Stimulated activated CD4-positive, alpha-beta T cell treated with anti-CD3 and anti-CD28 coated beads, Interleukin-2, amount 100 ng/mL, for 24 hours (primary cell): ENCODE measurements at regions not wholly inside any gene's neighbourhood (a gene's known extent, or its start where the extent isn't known, plus 50 kb on each side); places are given as distances from the start of the nearest gene placed in this dataset.
"Not testable (repeated sequence)": the region's sequence is repeated elsewhere in the genome, so short reads cannot be mapped to it uniquely, and the experiment has no call there.

Source experiments
- DNase-seq, 2 donors: peaks; one replicate each; pipeline ENCODE4 v3.0.0-alpha.2; 2020

DNA sequence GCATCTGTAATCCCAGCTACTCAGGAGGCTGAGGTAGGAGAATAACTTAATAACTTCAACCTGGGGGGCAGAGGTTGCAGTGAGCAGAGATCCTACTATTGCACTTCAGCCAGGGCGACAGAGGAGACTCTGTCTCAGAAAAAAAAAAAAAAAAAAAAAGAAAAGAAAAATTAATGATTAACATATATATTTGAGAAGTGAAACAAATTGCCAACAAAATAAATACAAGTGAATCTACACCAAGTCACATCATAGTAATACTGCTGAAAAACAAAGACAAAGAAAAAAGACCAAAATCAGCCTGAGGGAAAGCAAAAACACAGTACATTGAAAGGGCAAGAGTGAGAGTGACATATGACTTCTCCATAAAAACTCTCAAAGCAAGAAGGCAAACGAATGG is 123.7 kb downstream of the CASP12 start:
- DNase-seq = no peak

DNA sequence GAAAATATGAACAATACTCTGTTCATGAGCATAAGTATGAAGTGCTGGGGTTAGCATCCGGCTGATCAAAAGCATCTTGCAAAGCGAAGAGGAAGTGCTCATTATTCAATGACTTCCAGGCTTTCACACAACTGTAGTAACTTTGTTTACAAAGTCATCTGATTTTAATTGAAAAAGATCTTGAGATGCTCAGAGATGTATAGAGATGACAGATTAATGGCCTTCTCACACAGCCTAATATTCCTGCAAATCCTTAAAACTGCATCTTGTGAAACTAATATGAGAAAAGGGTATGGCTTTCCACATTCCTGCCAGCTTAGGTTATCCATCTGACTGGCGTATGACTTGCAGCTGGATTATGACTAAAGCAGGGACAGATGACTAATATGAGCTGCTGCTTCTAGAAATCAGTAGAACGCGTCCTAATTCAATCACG is 125.4 kb downstream of the CASP12 start:
- no peak for DNase-seq

GRCh38 chr11:104771763-104772162 is 126.5 kb downstream of the CASP12 start:
- DNase-seq = no peak

- not testable (repeated sequence) for DNase-seq
These were observed 127.2 kb downstream of the CASP12 start for GRCh38 chr11:104771046-104771445.

DNA sequence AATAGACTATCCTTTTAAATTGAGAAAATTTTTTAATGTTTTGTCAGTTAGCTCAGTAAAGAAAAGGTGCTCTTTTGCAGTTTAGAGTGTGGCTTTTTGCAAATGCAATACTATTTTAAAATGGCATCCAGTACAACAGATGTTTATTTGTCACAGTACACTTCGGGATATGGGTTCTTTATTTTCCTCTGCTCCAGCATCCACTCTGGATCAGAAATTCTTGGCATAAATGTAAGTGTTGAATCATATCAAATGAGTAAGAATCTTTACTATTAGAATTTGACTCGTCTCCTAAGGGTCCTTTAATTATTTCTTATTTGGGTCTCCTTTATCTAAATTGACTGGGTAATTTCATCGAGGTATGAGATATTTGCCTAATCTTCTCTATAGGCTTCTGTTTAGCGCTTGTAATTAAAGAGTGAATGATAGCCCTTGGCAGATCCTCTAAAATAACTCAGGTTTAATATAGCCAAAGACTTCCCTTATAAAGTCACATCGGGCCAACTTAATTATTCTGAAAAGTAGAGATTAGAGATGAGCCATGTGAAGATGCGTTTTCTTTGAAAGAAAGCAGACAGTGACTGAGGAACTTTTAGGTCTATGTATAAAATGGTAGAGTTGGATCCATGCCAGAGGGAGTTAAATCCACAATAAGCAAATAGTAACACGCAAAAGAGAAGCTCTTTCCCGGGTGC is 132.7 kb downstream of the CASP12 start:
- DNase-seq = no peak

DNA sequence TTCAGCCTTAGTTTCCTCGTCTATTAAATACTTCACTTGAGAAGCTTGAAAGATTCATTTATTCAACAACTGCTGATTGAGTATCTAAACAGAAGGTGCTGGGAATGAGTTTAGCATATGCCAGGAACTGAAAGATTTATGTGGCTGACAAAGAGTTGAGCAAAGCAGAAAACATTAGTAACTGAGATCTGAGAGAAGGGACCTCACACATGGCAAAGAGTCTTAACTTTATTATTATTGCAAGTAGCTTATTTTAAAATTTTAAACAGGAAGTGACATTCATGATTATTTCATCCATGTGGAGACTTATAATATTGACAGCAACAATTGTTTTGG is 133.6 kb downstream of the CASP12 start:
- DNase-seq = no peak

GRCh38 chr11:104763930-104764709 is 134.1 kb downstream of the CASP12 start:
- DNase-seq = no peak

DNA sequence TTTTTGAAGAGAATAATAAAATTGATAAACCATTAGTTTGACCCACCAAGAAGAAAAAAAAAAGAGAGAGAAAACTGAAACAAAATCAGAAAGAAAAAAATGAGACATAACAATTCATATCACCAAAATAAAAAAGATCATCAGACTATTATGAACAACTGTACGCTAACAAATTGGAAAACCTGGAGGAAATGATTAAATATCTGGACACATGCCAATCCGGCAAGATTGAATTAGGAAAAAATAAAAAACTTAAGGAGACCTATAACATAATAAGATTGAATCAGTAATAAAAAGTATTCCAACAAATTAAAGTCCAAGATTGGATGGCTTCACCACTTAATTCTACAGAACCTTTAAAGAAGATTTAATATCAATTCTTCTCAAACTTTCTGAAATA is 136.7 kb downstream of the CASP12 start:
- no peak for DNase-seq

DNA sequence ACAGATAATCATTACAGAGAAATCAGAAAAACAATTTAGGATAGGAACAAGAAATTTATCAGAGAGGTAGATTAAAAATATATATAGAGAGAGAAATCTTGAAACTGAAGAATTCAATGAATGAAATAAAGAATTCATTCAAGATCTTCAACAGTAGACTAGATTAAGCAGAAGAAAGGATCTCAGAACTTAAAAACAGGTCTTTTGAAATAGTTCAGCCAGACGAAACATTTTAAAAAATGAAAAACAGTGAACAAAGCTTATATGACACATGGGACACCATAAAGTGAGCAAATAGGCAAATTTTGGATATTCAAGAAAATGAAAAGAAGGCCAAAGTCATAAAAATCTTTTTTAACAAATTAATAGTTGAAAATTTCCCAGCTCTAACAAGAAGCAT is 138.8 kb downstream of the CASP12 start:
- no peak for DNase-seq

GRCh38 chr11:104738918-104739317 is 159.3 kb downstream of the CASP12 start:
- DNase-seq = no peak

- DNase-seq = no peak
These were observed 160.1 kb downstream of the CASP12 start for GRCh38 chr11:104738208-104738607.

- no peak for DNase-seq
These were observed 161.8 kb downstream of the CASP12 start for GRCh38 chr11:104736502-104736901.

- DNase-seq = no peak
These were observed 163.3 kb downstream of the CASP12 start for GRCh38 chr11:104734998-104735397.

- DNase-seq = no peak
These were observed 166.4 kb downstream of the CASP12 start for GRCh38 chr11:104731890-104732289.

- no peak for DNase-seq
These were observed 169.3 kb downstream of the CASP12 start for GRCh38 chr11:104728927-104729326.

DNA sequence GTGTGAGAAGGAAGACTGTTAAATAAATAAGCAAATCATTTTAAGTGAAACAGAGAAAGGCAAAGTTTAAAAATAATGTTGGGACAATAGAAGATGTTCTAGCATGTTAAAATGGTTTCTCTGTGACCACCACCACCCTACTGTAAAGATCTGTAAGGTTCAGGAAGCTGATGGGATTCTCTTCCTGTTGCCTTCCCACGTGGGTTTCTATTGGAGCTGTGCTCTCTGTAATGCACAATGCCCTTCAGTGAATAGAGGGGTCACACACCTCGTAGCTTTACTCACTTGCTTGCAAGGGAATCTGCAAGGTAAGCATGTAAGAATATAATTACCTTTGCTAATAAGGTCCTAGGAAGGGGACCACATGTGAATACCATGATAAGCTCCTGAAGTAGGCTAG is 170.5 kb downstream of the CASP12 start:
- no peak for DNase-seq

DNA sequence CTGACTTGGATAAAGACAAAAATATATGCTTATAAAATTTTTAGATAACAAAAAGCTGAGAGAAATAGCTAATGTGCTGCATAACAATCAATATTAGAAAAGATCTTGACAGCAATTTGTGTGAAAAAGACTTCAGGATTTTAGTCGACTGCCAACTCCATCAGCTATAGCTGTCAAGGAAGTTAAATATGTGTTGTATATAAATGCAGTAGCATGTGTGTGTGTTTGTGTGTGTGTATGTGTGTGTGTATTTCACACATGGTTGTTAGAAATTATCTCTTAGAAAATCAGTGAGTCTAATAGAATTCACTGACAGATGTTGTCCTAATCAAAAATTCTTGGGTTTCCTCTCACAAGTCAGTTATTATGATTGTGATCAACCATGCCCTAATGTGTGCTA is 171.2 kb downstream of the CASP12 start:
- DNase-seq = no peak

DNA sequence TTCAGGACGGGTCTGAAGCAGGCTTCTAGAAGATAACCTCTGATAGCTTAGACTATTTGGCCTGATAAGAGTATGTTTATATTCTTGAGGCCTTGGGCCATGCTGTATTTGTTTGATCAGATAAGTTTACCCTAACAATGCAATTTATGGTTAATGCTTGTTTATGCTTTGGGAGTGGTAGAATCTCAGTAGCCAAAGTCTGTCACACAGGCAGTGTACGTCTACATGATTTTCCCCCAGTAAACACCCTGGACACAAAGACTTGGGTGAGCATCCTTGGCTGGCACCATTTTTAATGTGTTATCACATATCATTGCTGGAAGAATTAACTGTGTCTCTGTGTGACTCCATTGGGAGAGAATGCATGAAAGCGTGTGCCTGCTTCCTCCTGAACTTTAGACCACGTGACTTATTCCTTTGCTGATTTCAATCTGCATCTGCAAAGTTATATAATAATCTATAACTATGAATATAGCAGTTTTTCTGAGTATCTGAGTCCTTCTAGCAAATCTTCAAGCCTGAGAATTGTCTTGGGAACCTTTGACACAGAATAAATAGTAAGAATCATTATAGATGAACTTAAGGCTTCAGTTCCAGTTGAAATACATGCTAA is 172.4 kb downstream of the CASP12 start:
- DNase-seq = no peak

DNA sequence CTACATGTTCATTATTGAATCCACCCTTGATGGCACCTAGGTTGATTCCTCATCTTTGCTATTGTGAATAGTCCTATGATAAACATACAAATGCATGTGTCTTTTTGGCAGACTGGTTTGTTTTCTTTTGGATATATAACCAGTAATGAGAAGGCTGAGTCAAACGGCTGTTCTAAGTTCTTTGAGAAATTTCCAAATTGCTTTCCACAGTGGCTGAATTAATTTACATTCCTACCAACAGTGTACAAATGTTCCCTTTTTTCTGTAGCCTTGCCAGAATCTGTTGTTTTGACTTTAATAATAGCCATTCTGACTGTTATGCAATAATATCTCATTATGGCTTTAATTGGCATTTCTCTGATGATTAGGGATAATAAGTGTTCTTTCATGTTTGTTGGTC is 184.9 kb downstream of the CASP12 start:
- DNase-seq = no peak

DNA sequence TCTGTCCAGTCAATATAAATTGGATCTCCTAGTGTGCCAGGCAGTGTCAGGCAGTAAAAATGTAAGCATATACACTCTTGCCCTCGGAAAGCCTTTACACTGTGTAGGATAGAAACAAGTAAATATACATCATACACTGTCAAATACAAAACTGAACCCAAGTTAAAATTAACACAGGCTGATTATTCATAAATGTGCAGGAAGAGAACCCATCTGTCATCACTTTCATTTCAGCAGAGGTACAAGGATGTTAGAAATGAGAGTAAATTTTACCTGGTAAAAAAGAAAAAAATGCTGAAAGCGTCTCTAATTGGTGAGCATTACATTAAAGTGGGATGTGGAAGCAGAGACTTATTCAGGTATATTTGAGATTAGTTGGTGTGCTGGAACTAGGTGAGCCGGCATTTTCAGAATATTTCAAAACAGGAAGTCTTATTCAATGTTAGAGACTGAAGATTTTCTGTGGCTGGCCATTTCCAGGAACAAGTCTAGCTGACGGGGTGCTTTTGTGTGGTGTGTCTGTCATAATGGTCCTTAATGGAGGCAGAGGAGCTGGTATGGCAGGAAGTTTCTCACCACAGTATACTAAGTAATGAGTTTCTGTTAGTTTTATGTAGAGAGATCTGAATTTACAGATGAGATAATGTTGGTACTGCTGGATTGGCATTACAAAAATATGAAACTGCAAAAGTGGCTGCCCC is 192.6 kb downstream of the CASP12 start:
- DNase-seq = peak; percentile 59 to 76

DNA sequence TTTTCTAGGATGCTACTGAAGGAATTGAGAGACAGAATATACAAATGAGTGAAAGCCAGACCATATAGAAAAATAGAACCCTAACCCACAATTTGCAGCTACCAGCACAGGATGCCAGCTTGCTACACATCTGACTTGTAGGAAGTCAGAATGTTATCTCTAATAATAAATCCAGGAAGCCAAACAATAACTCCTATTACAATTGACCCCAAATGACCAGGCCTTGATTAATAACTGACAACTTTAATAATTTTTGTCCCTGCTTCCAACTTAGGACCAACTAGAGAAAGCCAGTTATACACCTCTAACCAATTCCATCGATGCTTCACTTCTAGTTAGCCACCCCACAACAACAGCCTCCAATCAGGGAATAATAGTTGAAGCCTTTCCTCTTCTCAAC is 193.4 kb downstream of the CASP12 start:
- DNase-seq = no peak

DNA sequence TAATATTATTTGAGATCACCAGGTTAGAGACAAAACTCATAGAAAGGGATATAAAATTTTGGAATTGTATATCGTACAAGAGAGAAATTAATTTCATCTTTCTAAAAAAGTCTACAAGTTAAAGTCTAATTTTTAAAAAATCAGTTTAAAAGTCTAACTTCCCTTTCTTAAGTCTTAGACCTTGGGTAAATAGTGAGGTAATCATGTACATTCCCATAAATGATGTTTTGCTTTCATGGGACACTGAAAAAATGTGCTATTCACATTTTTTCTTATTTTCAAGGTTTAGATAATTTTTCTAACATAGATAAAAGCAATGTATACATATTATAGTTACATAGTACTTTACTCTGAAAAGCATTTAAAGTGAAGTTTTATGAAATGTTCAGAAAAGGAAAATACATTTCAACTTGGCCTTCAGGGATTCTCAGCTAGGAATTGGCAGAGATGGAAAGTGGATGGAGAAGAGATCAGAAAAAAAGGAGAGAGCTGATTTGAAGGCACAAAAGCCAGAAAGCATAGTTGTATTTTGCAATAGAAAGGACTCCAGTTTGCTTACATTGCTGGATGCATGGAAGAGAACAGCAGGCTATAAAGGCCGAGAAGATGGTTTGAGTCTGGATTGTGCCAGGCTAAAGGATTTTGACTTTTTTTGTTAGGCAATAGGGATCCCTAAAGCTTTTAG is 194.0 kb downstream of the CASP12 start:
- DNase-seq = no peak

- DNase-seq = no peak
These were observed 197.7 kb downstream of the CASP12 start for GRCh38 chr11:104700609-104701008.
